ENCODE measurements at regions not wholly inside any gene's neighbourhood (a gene's known extent, or its start where the extent isn't known, plus 50 kb on each side); places are given as distances from the start of the nearest gene placed in this dataset.

DNA sequence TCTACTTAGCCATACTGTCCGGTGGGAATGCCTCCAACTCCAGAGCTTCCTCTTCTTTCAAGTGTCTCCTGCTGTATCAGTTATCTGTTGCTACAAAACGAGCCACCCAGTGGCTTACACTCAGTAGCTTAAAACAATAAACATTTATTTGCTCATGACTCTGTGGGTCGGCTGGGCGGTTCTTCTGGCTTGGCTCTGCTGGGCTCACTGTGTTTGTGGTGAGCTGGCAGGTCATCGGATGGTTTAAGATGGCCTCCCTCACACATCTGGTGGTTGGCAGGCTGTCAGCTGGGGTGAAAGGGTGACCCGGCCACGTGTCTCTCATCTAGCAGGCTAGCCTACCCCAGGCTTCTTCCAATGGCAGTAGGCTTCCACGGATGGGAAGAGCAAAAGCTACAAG lies 122.4 kb upstream of the SLC1A4 start:
- no peak for TF ChIP-seq POLR2A (IDR thresholded peaks at IDR 0.05; ENCODE audit: low read depth, low read length)
- TF ChIP-seq EZH2 (IDR thresholded peaks at IDR 0.05; ENCODE audit: borderline replicate concordance, low read depth, low read length, severe bottlenecking) = no peak
- TF ChIP-seq GATA2 (IDR thresholded peaks at IDR 0.05; ENCODE audit: insufficient read depth, insufficient read length, low read depth, low read length) = no peak
- no peak for TF ChIP-seq POLR2AphosphoS5 (IDR thresholded peaks at IDR 0.05; ENCODE audit: insufficient read depth, low read depth, low read length)
- no peak for TF ChIP-seq FOS (IDR thresholded peaks at IDR 0.05; ENCODE audit: borderline replicate concordance, insufficient read depth, low read length)
- no peak for TF ChIP-seq MYC (IDR thresholded peaks at IDR 0.05; ENCODE audit: low read depth, low read length)
- no peak for TF ChIP-seq JUN (IDR thresholded peaks at IDR 0.05; ENCODE audit: borderline replicate concordance, insufficient read depth, insufficient read length, low read depth)

DNA sequence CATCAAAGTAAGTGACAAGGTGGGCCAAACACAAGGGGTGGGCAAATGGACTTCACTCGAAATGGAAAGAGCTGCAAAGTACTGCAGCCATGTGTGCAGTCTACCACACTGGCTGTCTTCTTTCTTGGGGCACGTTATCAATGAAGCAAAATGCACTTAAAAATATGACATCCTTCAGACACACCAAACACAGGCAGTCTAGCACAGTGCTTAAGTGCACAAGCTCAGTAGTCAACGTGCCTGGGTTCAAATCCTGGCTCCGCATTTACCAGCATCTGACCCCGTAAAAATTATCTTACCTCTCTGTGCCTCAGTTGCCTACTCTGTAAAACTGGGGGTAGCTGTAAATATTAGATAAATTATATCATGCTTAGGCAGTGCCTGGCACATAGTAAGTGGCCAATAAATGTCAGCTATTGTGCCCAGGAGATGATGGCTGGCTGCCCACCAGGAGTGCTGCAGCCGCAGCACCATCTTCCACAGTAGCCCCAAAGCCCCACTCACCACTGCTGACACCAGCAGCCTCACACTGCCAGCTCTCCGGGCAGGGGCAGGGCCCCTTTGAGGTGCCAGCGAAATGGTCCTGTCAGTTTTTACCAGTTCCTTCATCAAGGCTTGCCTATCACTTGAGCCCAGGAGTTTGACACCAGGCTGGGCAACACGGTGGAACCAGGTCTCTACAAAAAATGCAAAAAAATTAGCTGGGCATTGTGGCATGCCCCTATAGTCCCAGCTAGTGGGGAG lies 121.8 kb upstream of the SLC1A4 start:
- no TSS peak for BruUV-seq (replicated peaks)
- Histone ChIP-seq H3K27me3 (ENCODE audit: control insufficient read depth in 2 of 2, insufficient read depth in 2 of 2, low read length in 2 of 2) (no peaks in the 10 kb centered on the region), H2AFZ (ENCODE audit: low read depth, low read length) (no peak overlapping the region), H3K4me2 (ENCODE audit: insufficient read depth, low read length) (no peak overlapping the region), H3K79me2 (ENCODE audit: control insufficient read depth, insufficient read depth, low read length) (no peaks in the 10 kb centered on the region), H3K4me1 (ENCODE audit: control insufficient read depth, extremely low read depth, insufficient read depth, low read length) (peaks cover 6% of the 10 kb centered on the region), H3K9ac (replicated peaks; ENCODE audit: extremely low read depth, insufficient read depth, low read length) (no peak overlapping the region), H3K9me1 (replicated peaks; ENCODE audit: control insufficient read depth, extremely low read depth, insufficient read depth, low read length) (no peaks in the 10 kb centered on the region), H3K36me3 (ENCODE audit: control insufficient read depth in 2 of 2, extremely low read depth in 1 of 2, insufficient read depth in 2 of 2, low read length in 2 of 2) (no peaks in the 10 kb centered on the region), H3K9me3 (replicated peaks; ENCODE audit: control insufficient read depth, insufficient read depth, low read length) (no peaks in the 10 kb centered on the region), H4K20me1 (replicated peaks; ENCODE audit: control insufficient read depth, extremely low read depth, insufficient read depth, low read length) (no peaks in the 10 kb centered on the region), H3K27ac (ENCODE audit: insufficient read depth, low read depth, low read length) (no peak overlapping the region), H3K4me3 (replicated peaks in 1 of 3; ENCODE audit: insufficient read depth in 1 of 3, low read depth in 1 of 3, low read length in 3 of 3) (no peak overlapping the region)
- CTCF ChIA-PET = interaction anchor here (1.0 to 4.1 kb wide), 17 partner anchors 9 to 344 kb away, joined by 3 to 73 read pairs (median 5); partner anchors contain the start of gene SERTAD2
- intact Hi-C loops (cut with micrococcal nuclease) = loop anchor here (5.0 kb wide), 1 partner anchor 170 kb away; no protein-coding TSS in a partner anchor
- POLR2A ChIA-PET = no interaction called here
- DNase-seq (ENCODE audit: low read depth, low spot score) (no peak), FAIRE-seq (no peak)
- TF ChIP-seq POLR2AphosphoS5 (IDR thresholded peaks at IDR 0.05; ENCODE audit: insufficient read depth, low read depth, low read length) = no peak
- dilution Hi-C loops (cut with MboI; ENCODE audit: extremely low pct_ligation_motif_present, low sequenced_read_pairs) = no loop called here

More for the DNA sequence above, 122.4 kb upstream of the SLC1A4 start:
- Histone ChIP-seq H3K9ac (replicated peaks; ENCODE audit: extremely low read depth, insufficient read depth, low read length) (no peak overlapping the region), H4K20me1 (replicated peaks; ENCODE audit: control insufficient read depth, extremely low read depth, insufficient read depth, low read length) (no peaks in the 10 kb centered on the region), H3K27ac (ENCODE audit: insufficient read depth, low read depth, low read length) (no peak overlapping the region), H3K27me3 (ENCODE audit: control insufficient read depth in 2 of 2, insufficient read depth in 2 of 2, low read length in 2 of 2) (no peaks in the 10 kb centered on the region), H3K4me2 (ENCODE audit: insufficient read depth, low read length) (no peak overlapping the region), H3K79me2 (ENCODE audit: control insufficient read depth, insufficient read depth, low read length) (no peaks in the 10 kb centered on the region), H2AFZ (ENCODE audit: low read depth, low read length) (no peak overlapping the region), H3K36me3 (ENCODE audit: control insufficient read depth in 2 of 2, extremely low read depth in 1 of 2, insufficient read depth in 2 of 2, low read length in 2 of 2) (no peaks in the 10 kb centered on the region), H3K4me3 (replicated peaks in 1 of 3; ENCODE audit: insufficient read depth in 1 of 3, low read depth in 1 of 3, low read length in 3 of 3) (no peak overlapping the region), H3K4me1 (ENCODE audit: control insufficient read depth, extremely low read depth, insufficient read depth, low read length) (peaks cover 6% of the 10 kb centered on the region), H3K9me1 (replicated peaks; ENCODE audit: control insufficient read depth, extremely low read depth, insufficient read depth, low read length) (no peaks in the 10 kb centered on the region), H3K9me3 (replicated peaks; ENCODE audit: control insufficient read depth, insufficient read depth, low read length) (no peaks in the 10 kb centered on the region)
- FAIRE-seq (no peak), DNase-seq (ENCODE audit: low read depth, low spot score) (no peak)
- POLR2A ChIA-PET = no interaction called here
- BruUV-seq (replicated peaks) = no TSS peak
- CTCF ChIA-PET = interaction anchor here (1.0 to 4.1 kb wide), 15 partner anchors 8 to 344 kb away, joined by 3 to 73 read pairs (median 5); partner anchors contain the start of gene SERTAD2
- dilution Hi-C loops (cut with MboI; ENCODE audit: extremely low pct_ligation_motif_present, low sequenced_read_pairs) = no loop called here
- intact Hi-C loops (cut with micrococcal nuclease) = loop anchor here (5.0 kb wide), 1 partner anchor 169 kb away; no protein-coding TSS in a partner anchor

Data from endothelial cell of umbilical vein (primary cell).